ENCODE measurements at regions not wholly inside any gene's neighbourhood (a gene's known extent, or its start where the extent isn't known, plus 50 kb on each side); places are given as distances from the start of the nearest gene placed in this dataset.
"Not testable (repeated sequence)": the region's sequence is repeated elsewhere in the genome, so short reads cannot be mapped to it uniquely, and the experiment has no call there.

DNA sequence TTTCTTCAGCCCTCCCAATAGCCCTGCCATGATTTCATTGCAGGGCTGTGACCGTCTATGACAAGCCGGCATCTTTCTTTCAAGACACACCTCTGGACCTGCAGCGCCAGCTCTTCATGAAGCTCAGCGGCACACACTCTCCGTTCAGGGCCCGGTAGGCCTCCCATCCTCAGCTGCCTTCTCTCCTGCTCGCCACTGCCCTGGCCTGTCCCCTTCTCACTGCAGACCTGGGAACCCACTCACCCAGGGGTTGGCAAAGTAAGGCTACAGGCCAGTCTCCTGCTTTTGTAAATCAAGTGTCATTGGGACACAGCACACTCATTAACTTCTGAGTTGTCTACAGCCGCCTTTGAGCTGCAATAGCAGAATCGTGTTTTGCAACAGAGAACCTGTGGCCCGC lies 169.2 kb downstream of the ADRA2C start:
- TF ChIP-seq, protein P1, sequence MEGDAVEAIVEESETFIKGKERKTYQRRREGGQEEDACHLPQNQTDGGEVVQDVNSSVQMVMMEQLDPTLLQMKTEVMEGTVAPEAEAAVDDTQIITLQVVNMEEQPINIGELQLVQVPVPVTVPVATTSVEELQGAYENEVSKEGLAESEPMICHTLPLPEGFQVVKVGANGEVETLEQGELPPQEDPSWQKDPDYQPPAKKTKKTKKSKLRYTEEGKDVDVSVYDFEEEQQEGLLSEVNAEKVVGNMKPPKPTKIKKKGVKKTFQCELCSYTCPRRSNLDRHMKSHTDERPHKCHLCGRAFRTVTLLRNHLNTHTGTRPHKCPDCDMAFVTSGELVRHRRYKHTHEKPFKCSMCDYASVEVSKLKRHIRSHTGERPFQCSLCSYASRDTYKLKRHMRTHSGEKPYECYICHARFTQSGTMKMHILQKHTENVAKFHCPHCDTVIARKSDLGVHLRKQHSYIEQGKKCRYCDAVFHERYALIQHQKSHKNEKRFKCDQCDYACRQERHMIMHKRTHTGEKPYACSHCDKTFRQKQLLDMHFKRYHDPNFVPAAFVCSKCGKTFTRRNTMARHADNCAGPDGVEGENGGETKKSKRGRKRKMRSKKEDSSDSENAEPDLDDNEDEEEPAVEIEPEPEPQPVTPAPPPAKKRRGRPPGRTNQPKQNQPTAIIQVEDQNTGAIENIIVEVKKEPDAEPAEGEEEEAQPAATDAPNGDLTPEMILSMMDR (conservative IDR thresholded peaks at IDR 0.05; ENCODE audit: low read depth, low read length) = not testable (repeated sequence)
- not testable (repeated sequence) for TF ChIP-seq EZH2phosphoT487 (IDR thresholded peaks at IDR 0.05; ENCODE audit: borderline replicate concordance, low read length); EZH2 (IDR thresholded peaks at IDR 0.05; ENCODE audit: low read length, unreplicated experiment)

All from PC-3 (cell line).